ENCODE measurements at regions not wholly inside any gene's neighbourhood (a gene's known extent, or its start where the extent isn't known, plus 50 kb on each side); places are given as distances from the start of the nearest gene placed in this dataset.

GRCh38 chr3:178456621-178457285 lies 79.5 kb upstream of the KCNMB2 start:
- DNase-seq = no peak

GRCh38 chr3:178457511-178457910 lies 78.7 kb upstream of the KCNMB2 start:
- no peak for DNase-seq

- DNase-seq = no peak
Observed at GRCh38 chr3:178458313-178459037, 77.8 kb upstream of the KCNMB2 start.

GRCh38 chr3:178459038-178459410 lies 77.2 kb upstream of the KCNMB2 start:
- no peak for DNase-seq

GRCh38 chr3:178465260-178466180 lies 70.7 kb upstream of the KCNMB2 start:
- no peak for DNase-seq

GRCh38 chr3:178472941-178473340 lies 63.3 kb upstream of the KCNMB2 start:
- no peak for DNase-seq

GRCh38 chr3:178474526-178474925 lies 61.7 kb upstream of the KCNMB2 start:
- DNase-seq = peak; percentile 68

- DNase-seq = peak; percentile 34
Observed at GRCh38 chr3:178475062-178475461, 61.2 kb upstream of the KCNMB2 start.

- DNase-seq = no peak
Observed at GRCh38 chr3:178476886-178477285, 59.4 kb upstream of the KCNMB2 start.

- DNase-seq = no peak
Observed at GRCh38 chr3:178479446-178479845, 56.8 kb upstream of the KCNMB2 start.

- no peak for DNase-seq
Observed at GRCh38 chr3:178479860-178480259, 56.4 kb upstream of the KCNMB2 start.

- no peak for DNase-seq
Observed at GRCh38 chr3:178480274-178480673, 56.0 kb upstream of the KCNMB2 start.

GRCh38 chr3:178480795-178481194 lies 55.4 kb upstream of the KCNMB2 start:
- no peak for DNase-seq

GRCh38 chr3:178482981-178483380 lies 53.3 kb upstream of the KCNMB2 start:
- DNase-seq = no peak

GRCh38 chr3:178483704-178484103 lies 52.5 kb upstream of the KCNMB2 start:
- DNase-seq = no peak

- DNase-seq = no peak
Observed at GRCh38 chr3:178485756-178486155, 50.5 kb upstream of the KCNMB2 start.

Data from NCI-H2029 (cell line).